22Rv1 (cell line): ENCODE measurements at regions not wholly inside any gene's neighbourhood (a gene's known extent, or its start where the extent isn't known, plus 50 kb on each side); places are given as distances from the start of the nearest gene placed in this dataset.

ENCODE experiments used
- CTCF ChIP-seq: fragments of 450-650 bp; IDR thresholded peaks from 2 replicates; pipeline ENCODE4 v1.5.1; 2017; ENCODE audit warnings: mild to moderate bottlenecking
- ZFX ChIP-seq: fragments of 450-650 bp; IDR thresholded peaks from 2 replicates; pipeline ENCODE4 v1.6.1; 2017; ENCODE audit warnings: antibody characterized with exemption, borderline replicate concordance

GRCh38 chr2:45260946-45261345 lies 251.7 kb upstream of the SIX2 start:
- TF ChIP-seq CTCF (no peak), ZFX (no peak)
